ENCODE measurements at regions not wholly inside any gene's neighbourhood (a gene's known extent, or its start where the extent isn't known, plus 50 kb on each side); places are given as distances from the start of the nearest gene placed in this dataset.
"Not testable (repeated sequence)": the region's sequence is repeated elsewhere in the genome, so short reads cannot be mapped to it uniquely, and the experiment has no call there.

DNA sequence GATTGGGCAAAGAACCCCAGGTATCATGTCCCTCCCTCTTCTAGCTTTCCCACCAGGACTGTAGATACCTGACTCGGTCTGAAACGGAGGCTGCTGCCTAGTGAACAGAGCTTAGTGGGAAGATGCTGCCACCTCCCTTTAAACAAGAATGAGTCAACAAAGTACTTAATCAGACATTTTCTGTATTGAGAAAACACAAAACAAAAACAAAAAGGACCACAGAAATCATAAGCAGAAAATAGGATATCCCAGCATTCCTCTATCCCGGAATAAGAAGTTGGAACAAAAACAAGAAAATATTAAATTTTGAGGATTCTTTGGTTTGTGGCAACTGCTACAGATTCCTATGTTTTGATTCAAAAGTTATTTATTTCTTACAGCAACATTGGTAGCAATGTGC is 51.7 kb upstream of the COL8A1 start:
- intact Hi-C loops (cut with DNase I): no loop called here

DNA sequence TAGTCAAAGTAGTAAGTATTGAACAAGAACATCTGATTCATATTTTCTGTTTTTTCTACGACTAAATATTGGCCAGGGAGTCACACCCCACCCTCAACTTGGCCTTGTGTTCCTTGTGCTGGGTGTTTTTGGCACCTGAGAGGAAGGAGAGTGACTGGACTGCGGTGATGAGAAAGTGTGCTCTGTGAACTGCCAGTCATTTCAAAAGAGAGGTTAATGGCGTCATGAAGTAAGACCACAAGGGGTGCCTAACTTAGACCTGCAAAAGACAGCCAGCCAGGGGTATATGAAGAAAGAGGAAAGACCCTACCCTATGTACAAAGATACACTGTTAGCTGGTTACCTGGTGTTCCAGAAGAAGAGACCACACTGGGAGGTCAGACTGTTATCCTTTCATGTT is 58.4 kb upstream of the COL8A1 start:
- DNase-seq (ENCODE audit: low spot score): no peak
- intact Hi-C loops (cut with DNase I): no loop called here

More for the DNA sequence above, 51.7 kb upstream of the COL8A1 start:
- DNase-seq (ENCODE audit: low spot score): no peak

DNA sequence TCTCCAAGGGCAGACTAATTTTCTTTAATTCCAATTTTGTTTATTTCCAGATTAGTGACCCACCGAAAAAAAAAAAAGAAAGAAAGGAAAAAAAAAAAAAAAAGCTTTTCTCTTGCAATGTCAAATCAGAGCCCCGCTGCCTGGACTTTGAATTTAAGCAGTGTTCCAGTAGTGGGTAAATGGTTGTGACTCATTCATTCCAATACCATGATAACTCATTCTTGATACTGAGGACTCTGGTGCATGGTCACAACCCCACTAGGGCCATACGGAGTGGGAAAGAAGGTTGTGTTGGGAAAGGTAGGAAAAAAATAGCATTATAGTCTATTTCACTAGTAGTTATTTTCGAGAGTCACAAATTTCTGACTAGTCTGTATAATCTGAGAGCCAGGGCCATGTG is 59.1 kb upstream of the COL8A1 start:
- no peak for DNase-seq (ENCODE audit: low spot score)
- intact Hi-C loops (cut with DNase I): no loop called here

DNA sequence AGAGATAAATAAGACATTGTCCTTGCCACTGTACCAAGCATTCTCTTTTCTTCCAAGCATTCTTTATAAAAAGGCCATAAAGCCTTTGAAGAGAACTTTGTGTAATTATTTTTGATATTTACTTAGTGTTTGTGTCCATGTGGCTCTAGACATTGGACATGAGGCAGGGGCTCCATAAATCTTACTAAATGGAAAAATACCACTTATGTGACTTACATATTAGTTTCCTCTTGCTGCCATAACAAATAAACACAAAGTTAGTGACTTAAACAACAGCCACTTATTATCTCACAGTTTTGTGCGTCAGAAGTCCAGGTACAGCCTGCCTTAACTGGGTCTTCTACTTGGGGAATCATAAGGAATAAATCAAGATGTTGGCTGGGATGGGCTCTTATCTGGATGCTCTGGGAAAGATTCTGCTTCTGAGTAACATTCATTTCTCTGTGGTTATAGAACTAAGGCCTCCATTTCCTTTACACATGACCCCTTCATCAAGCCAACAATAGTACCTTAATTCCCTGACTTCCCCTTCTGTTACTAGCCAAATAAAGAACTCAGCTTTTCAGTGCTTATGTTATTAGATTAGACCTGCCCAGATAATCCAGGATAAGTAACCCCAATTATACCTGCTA is 59.9 kb upstream of the COL8A1 start:
- no peak for DNase-seq (ENCODE audit: low spot score)
- intact Hi-C loops (cut with DNase I): no loop called here

DNA sequence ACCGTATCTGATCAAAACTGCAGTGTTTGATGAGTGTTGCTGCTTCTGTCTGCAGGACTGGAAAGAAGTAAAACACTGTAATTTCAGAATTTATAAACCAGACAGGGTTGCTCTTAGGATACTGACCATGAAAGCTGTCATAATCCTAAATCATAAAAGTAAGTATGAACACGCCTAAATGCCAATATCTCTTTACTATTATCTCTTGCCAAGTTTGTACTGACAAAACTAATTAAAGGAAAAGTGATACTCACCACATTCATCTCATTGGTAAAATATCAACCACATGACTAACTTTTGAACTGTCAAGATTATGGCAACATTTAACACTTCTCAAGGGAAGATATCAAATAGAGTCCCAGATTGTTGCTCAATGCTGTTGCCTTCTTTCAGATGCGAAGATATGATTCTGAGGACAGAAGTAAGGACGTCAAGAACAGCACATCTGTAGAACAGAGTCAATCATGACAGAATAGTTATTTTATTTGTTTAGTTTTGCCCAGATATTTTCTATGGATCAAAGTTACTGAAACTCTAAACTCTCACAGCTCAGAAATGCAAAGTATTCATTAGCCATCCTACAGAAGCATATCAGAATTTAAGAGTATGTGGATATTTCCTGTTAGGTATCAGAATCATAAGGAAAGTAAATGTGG is 61.4 kb upstream of the COL8A1 start:
- intact Hi-C loops (cut with DNase I): no loop called here
- no peak for DNase-seq (ENCODE audit: low spot score)

DNA sequence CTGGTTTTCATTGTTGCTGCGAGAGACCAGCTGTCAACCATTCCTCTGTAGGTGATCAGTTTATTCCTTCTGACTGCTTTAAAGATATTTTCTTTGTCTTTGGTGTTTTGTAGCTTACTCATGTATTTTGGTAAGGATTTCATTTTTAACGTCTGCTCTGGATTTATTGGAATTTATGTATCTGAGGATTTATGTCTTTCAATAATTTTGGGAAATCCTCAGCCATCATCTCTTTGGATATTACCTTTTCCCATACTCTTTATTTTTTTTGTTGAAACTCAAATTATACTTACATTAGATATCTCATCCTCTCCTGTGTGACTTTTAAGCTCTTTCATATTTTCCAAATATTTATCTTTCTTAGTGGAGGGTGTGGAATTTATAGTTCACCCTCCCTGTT is 62.7 kb upstream of the COL8A1 start:
- intact Hi-C loops (cut with DNase I): no loop called here
- DNase-seq (ENCODE audit: low spot score): no peak

DNA sequence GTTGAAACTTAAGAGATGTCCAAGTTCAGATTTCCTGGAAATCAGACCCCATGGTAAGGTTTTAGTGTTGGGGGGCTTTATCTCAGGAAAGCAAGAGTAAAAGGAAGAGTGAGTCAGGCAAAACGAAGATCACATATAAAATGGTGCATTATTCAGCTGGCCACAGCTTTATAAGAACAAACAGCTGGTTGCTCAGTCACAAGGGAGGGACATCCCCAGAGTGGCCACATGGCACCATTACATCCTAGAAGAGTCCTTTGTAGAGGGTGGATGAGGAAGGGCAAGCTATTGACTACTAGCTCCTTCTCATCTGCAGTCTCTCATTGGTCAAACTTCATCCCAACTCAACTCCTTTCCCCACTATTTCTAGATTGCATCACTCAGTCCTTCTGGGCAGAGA is 68.3 kb upstream of the COL8A1 start:
- intact Hi-C loops (cut with DNase I): no loop called here
- no peak for DNase-seq (ENCODE audit: low spot score)

DNA sequence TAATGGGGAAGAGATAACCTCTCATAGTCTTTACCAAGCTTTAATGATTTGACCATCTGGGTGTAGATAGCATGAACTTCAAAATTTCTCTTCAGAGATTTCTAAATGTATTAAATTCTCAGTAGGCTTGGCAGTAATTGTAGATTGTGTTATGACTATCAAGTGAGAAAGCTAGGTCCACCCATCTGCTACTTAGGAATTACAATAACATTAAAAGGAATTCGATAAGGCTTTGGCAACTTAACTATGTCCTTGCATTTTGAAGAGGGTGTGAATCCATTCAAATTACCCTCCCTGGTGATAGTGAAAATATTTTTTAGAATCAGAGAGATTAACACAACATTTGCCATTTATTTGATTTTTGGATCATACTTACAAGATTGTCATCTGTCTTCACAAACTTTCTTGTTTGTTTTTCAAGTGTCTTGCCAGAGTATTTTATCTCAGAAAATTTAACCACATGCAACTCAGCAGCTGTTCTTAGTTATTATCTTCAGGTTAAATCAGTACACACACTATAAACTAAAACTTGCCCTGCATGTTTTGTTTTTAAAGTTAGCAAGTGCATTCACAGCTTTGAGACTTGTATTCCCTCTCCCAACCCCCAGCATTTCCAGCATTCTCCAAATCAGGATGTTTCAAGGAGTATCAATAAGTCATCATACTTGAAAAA is 69.6 kb upstream of the COL8A1 start:
- DNase-seq (ENCODE audit: low spot score): no peak
- intact Hi-C loops (cut with DNase I): no loop called here

DNA sequence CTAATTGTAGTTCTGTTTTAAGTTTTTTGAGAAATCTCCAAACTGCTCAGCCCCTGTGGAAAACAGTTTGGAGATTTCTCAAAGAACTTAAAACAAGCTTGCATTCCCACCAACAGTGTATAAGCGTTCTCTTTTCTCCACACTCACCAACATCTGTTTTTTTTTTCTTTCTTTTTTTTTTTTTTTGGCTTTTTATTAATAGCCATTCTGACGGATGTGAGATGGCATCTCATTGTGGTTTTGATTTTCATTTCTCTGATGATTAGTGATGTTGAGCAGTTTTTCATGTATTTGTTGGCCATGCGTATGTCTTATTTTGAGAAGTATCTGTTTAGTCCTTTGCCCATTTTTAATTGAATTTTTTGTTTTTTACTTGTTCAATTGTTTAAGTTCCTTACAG is 73.1 kb upstream of the COL8A1 start:
- no peak for DNase-seq (ENCODE audit: low spot score)
- intact Hi-C loops (cut with DNase I): no loop called here

DNA sequence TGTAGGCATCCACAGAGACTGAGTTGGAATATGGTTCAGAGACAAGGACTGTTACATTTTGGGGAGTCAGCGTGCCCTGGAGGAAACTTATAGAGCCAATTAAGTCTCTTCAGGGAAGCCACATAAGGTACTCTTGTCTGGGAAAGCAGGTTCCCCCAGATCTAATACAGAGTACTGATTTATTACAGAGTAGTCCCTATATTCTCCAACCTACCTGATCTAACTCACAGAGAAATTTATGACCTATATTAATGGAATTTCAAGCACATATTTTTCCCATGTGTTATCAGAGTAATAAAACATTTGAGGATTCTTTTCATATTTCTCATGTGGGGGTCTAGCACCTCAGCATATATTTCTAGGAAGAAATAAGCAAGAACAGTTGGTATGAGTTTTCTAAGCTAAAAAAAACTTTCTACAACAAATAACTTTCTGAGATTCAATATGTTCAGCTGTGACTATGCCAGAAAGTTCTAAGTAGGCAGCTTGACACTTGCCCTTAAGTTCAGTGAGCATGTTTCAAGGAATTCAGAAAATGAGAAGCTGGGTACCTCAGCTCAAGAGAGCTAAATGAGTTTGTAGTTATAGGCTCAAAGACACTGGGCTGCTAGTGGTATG is 75.3 kb upstream of the COL8A1 start:
- DNase-seq (ENCODE audit: low spot score): no peak
- intact Hi-C loops (cut with DNase I): no loop called here

DNA sequence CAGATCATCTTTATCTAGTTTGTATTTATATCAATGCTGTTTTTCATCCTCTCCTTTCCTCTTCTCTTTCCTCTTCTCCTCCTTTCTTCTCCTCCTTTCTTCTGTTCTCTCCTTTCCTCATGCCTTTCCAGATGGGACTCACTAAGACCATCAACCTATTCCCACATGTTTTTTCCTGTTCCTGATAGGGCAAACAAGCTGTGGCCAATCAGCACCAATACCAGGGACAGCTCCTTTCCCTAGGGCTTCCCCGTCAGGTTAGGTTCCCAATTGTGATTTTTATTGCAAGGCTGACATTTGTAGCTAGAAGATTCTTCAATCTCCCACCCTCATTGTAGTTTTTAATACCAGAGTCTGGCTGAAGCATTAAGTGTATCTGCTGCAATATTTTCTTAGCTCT is 76.3 kb upstream of the COL8A1 start:
- no peak for DNase-seq (ENCODE audit: low spot score)
- intact Hi-C loops (cut with DNase I): no loop called here

DNA sequence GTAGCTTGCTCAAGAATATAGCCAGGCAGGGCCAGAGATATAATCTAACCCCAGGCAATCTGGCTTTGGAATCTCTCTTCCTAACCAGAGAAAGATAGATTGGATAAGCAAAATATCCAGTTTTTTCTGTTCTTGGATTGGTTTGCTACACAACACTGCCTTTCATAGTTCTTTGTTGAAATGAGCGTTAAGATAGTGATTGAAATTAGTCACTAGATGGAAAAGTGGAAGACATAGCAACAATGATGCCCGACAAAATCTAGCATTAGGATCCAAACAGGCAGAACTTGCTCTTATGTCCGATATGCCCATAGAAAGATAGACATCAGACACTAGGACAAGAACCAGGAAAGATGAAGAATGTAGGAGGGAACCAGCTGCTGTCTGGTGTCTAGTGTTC is 77.3 kb upstream of the COL8A1 start:
- DNase-seq (ENCODE audit: low spot score): no peak
- intact Hi-C loops (cut with DNase I): no loop called here

DNA sequence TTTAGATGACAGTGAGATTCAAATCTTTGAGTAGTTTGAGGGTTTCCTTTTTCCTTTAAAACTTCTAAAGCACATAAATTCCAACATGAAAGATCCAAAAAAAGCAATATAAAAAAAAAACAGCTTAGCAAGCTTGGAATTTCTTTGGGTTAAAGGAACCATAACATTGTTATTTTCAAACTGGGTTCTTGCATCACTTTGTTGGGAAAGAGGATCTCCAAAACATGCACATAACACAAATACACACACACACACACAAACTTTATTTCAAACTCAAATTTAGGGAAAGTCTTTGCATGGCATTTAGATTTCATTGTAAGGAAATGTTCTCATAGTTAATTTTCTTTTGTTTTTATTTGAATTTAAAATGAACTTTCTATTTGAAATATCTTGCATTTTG is 79.2 kb upstream of the COL8A1 start:
- DNase-seq (ENCODE audit: low spot score): no peak
- intact Hi-C loops (cut with DNase I): no loop called here

DNA sequence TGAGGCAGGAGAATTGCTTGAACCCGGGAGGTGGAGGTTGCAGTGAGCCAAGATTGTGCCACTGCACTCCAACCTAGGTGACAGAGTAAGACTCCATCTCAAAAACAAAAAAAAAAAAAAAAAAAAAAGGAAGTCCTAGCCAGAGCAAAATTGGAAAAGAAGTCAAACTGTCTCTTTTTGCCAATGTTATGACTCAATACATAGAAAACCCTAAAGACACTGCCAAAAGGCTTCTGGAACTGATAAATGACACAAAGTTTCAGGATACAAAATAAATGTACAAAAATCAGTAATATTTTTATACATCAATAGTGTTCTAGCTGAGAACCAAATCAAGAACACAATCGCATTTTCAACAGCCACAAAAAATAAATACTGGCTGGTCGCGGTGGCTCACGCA is 82.5 kb upstream of the COL8A1 start:
- intact Hi-C loops (cut with DNase I); DNase-seq (ENCODE audit: low spot score): not testable (repeated sequence)

DNA sequence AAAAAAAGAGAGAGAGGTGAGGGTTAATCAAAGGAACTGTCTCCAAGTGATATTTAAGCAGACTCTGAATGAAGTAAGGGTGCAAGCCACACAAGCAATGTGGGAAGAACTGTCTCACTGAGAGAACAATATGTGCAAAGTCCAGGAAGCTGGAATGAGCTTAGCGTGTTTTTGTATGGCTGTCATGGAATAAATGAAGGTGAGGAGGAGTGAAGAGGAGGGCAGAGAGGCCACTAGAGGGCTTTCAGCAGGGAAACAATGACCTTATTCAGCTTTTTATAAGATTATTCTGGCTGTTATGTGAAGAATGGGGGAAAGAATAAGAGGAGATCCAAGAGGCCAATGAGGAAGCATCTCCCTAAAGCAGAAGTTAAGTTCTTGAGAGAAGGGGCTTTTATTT is 86.9 kb upstream of the COL8A1 start:
- intact Hi-C loops (cut with DNase I): loop anchor here (2.0 kb wide), 1 partner anchor 53 kb away; no protein-coding TSS in a partner anchor
- DNase-seq (ENCODE audit: low spot score): no peak

DNA sequence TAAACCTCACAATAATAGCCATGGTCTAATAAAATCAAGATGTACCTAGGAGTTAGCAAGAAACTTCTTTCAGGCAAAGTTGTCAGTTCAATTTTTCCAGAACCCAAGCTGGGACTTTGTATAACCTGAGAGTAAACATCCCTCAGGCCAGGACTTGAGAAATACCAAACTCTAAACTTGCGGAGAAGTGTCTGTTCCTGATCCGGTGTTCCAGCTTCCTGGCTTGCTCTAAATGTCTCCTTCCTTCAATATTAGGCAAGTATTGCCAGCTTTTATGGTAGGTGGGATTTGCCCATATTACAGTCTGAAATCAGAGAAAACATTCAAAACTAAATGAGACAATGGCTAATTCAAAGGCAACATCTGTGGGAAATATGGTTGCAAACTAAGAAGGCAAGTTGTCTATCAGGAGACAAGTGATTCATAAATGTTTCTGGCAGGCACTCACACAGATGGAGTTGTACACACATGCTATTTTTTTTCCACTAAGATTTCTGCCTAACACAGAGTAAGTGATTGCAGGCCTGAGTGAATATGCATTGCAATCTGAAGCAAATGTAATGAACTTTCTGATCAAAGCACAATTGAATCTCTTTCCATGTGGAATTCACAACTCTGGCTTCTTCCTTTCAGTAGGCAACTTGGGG is 88.3 kb upstream of the COL8A1 start:
- intact Hi-C loops (cut with DNase I): loop anchor here (2.0 to 5.0 kb wide), 2 partner anchors 51 to 97 kb away; no protein-coding TSS in a partner anchor
- no peak for DNase-seq (ENCODE audit: low spot score)

DNA sequence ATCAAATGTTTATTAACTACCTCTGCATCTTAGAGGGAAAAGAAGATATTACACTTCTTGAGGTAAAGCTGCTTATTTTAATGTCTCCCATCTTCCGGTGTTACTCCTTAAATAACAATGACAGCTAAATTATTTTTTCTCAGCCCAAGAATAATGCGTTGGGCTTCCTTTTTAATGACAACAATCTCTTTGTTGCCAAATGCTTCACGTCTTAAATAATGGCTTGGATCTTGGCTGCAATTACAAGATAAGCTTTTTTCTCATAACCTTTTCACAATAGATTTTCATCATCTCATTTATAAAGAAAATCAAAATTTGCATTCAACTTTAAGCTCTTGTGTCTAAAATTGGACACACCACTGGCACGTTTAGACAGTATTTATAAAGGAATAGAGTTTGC is 89.2 kb upstream of the COL8A1 start:
- no peak for DNase-seq (ENCODE audit: low spot score)
- intact Hi-C loops (cut with DNase I): loop anchor here (5.0 kb wide), 1 partner anchor 98 kb away; no protein-coding TSS in a partner anchor

DNA sequence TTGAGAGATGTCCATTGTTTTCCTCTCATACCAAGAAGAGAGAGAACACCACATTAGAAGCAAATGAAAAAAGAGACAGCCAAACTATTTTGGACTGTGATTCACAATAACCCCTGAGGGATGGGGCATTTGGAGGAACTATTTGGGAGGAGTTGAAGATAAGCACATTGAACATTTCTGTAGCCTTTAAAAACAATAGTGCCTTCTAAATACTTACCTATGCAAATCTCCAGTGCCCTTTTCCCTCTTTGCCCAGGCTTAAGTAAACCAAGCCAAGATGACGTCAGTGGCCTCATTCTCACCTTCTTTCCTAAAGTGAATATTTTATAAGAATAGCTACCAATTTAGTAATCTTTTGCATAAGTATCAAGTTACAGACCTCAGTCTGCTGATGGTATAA is 89.7 kb upstream of the COL8A1 start:
- intact Hi-C loops (cut with DNase I): loop anchor here (5.0 kb wide), 1 partner anchor 99 kb away; no protein-coding TSS in a partner anchor

DNA sequence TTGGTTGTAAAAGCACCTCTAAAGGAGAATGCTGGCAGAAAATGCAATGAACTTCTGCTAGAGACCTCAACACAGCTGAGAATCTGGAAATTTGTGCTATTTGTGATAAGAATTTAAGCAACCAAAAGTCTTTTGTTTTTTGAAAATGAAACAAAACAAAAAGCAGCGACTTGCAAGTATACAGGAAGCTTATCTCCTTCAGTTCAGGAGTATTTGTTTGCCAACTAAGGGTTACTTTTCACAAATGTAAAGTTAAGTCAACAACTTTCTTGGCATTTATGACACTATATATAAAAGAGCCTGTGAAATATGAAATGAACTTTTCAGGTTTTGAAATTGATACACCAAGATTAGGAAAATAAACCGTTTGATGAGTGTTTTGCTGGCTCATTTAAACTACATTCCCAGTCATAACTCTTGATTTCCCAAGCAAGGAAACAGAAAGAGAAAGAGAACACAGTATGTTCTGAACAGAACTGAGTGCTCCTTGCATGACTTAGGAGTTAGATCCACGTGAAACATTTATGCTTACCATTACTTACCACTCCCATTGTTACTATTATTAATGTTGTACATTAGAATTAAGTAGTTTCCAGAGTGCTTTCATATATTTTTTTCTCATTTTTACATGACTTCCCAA is 92.3 kb upstream of the COL8A1 start:
- intact Hi-C loops (cut with DNase I): loop anchor here (5.0 kb wide), 1 partner anchor 101 kb away; no protein-coding TSS in a partner anchor
- no peak for DNase-seq (ENCODE audit: low spot score)

More for the DNA sequence above, 89.7 kb upstream of the COL8A1 start:
- no peak for DNase-seq (ENCODE audit: low spot score)

Measured in cardiac septum (tissue), 1 donor.